Esophagus muscularis mucosa (tissue), 4 donors: ENCODE measurements at regions not wholly inside any gene's neighbourhood (a gene's known extent, or its start where the extent isn't known, plus 50 kb on each side); places are given as distances from the start of the nearest gene placed in this dataset.

Source experiments
- DNase-seq: peaks from one replicate; pipeline ENCODE4 v3.0.0-alpha.2; 2017; ENCODE audit errors: extremely low spot score
- H3K27ac ChIP-seq, 4 donors: fragments of 200-600 bp; sonication (generic); replicated peaks in 1 of 4; 1 replicate in 3 of 4; 2 replicates in 1 of 4; pipeline ENCODE4 v1.5.1; 2016 to 2019; ENCODE audit warnings: mild to moderate bottlenecking in 1 of 4
- H3K27me3 ChIP-seq, 4 donors: fragments of 200-600 bp; sonication (generic); one replicate each; pipeline versions ENCODE4 v1.5.1 to v1.6.0; 2016 to 2019
- H3K36me3 ChIP-seq, 4 donors: fragments of 200-600 bp; sonication (generic); one replicate each; pipeline ENCODE4 v1.5.1; 2016 to 2019
- H3K4me1 ChIP-seq, 4 donors: fragments of 200-600 bp; sonication (generic); one replicate each; pipeline ENCODE4 v1.5.1; 2016 to 2019
- H3K4me3 ChIP-seq, 4 donors: fragments of 200-600 bp; sonication (generic); 1 replicate in 2 of 4; 2 replicates in 2 of 4; pipeline ENCODE4 v1.5.1; 2016 to 2019; ENCODE audit warnings: mild to moderate bottlenecking in 4 of 4, moderate library complexity in 1 of 4
- H3K9me3 ChIP-seq, 4 donors: fragments of 200-600 bp; sonication (generic); 1 replicate in 3 of 4; 2 replicates in 1 of 4; pipeline ENCODE4 v1.5.1; 2016 to 2019
- CTCF ChIP-seq, 3 experiments: fragments of 200-600 bp in 2 of 3; fragments of 450-650 bp in 1 of 3; sonication (generic) in 2 of 3; IDR thresholded peaks; one replicate each; pipeline ENCODE4 v1.5.1; 2017 to 2019; ENCODE audit warnings: antibody characterized with exemption in 3 of 3, mild to moderate bottlenecking in 2 of 3, moderate library complexity in 1 of 3
- EP300 ChIP-seq: sonication (generic); formaldehyde crosslinking; IDR thresholded peaks from one replicate; pipeline ENCODE4 v1.6.1; 2017; ENCODE audit warnings: antibody characterized with exemption
- POLR2A ChIP-seq: fragments of 450-650 bp; IDR thresholded peaks from one replicate; pipeline ENCODE4 v1.6.1; 2017; ENCODE audit warnings: antibody characterized with exemption, moderate library complexity, mild to moderate bottlenecking, low read depth
- POLR2AphosphoS5 ChIP-seq, 2 donors: sonication (generic); formaldehyde crosslinking; IDR thresholded peaks; one replicate each; pipeline ENCODE4 v1.6.1; 2017; ENCODE audit warnings: antibody characterized with exemption in 2 of 2
- WGBS: methylation state at CpG from one replicate; pipeline ENCODE4 v1.1.5; 2018; 5-methylcytosine and 5-hydroxymethylcytosine counted together
- intact Hi-C: fragments of 100-400 bp; cut with DNase I; formaldehyde crosslinking; loops from one replicate; pipeline ENCODE4 v1.15.1; 2023

- Histone ChIP-seq H3K36me3 (no peaks in the 10 kb centered on the region), H3K27me3 (peaks cover 0 to 19% (median 0%) of the 10 kb centered on the region in 4 donors), H3K4me1 (peaks cover 0 to 9% (median 0%) of the 10 kb centered on the region in 4 donors), H3K4me3 (no peak overlapping the region), H3K9me3 (no peaks in the 10 kb centered on the region), H3K27ac (no peak overlapping the region)
- TF ChIP-seq POLR2A (no peak), POLR2AphosphoS5 (IDR thresholded peaks at IDR 0.05) (no peak), EP300 (no peak), CTCF (IDR thresholded peaks at IDR 0.05) (no peak)
- no peak for DNase-seq
- intact Hi-C loops: no loop called here
- 58% methylated on average over 10 of the region's 11 CpGs for WGBS
Observed at GRCh38 chr20:61170496-61171320, 81.4 kb upstream of the CDH4 start.

- DNase-seq: no peak
- intact Hi-C loops: no loop called here
- 92% methylated on average over 2 of the region's 2 CpGs for WGBS
- no peaks in the 10 kb centered on the region for H3K9me3 ChIP-seq
- no peak overlapping the region for H3K27ac ChIP-seq
- TF ChIP-seq POLR2A: no peak
- TF ChIP-seq CTCF (IDR thresholded peaks at IDR 0.05): no peak
- no peak for TF ChIP-seq POLR2AphosphoS5 (IDR thresholded peaks at IDR 0.05)
- TF ChIP-seq EP300: no peak
- no peak overlapping the region for H3K4me3 ChIP-seq
- H3K36me3 ChIP-seq: no peaks in the 10 kb centered on the region
- peaks cover 0 to 21% (median 0%) of the 10 kb centered on the region in 4 donors for H3K27me3 ChIP-seq
- no peaks in the 10 kb centered on the region for H3K4me1 ChIP-seq
Observed at GRCh38 chr20:61173267-61173666, 78.8 kb upstream of the CDH4 start.

GRCh38 chr20:61173961-61174725 is 77.9 kb upstream of the CDH4 start:
- Histone ChIP-seq H3K4me3 (no peak overlapping the region), H3K27ac (no peak overlapping the region), H3K27me3 (peaks cover 0 to 20% (median 0%) of the 10 kb centered on the region in 4 donors), H3K9me3 (no peaks in the 10 kb centered on the region), H3K36me3 (no peaks in the 10 kb centered on the region), H3K4me1 (no peaks in the 10 kb centered on the region)
- no peak for TF ChIP-seq POLR2A
- no peak for TF ChIP-seq POLR2AphosphoS5 (IDR thresholded peaks at IDR 0.05)
- no peak for TF ChIP-seq CTCF (IDR thresholded peaks at IDR 0.05)
- TF ChIP-seq EP300: no peak
- no peak for DNase-seq
- intact Hi-C loops: no loop called here
- 96% methylated on average over 4 of the region's 4 CpGs for WGBS

- Histone ChIP-seq H3K36me3 (no peaks in the 10 kb centered on the region), H3K4me3 (no peak overlapping the region), H3K27ac (no peak overlapping the region), H3K4me1 (no peaks in the 10 kb centered on the region), H3K27me3 (peaks cover 0 to 20% (median 0%) of the 10 kb centered on the region in 4 donors), H3K9me3 (no peaks in the 10 kb centered on the region)
- no peak for DNase-seq
- intact Hi-C loops: no loop called here
- no peak for TF ChIP-seq CTCF (IDR thresholded peaks at IDR 0.05)
- TF ChIP-seq POLR2A: no peak
- no peak for TF ChIP-seq EP300
- no peak for TF ChIP-seq POLR2AphosphoS5 (IDR thresholded peaks at IDR 0.05)
- WGBS: 74% methylated on average over 1 of the region's 1 CpG
Observed at GRCh38 chr20:61176874-61177273, 75.2 kb upstream of the CDH4 start.
